ENCODE measurements at regions not wholly inside any gene's neighbourhood (a gene's known extent, or its start where the extent isn't known, plus 50 kb on each side); places are given as distances from the start of the nearest gene placed in this dataset.

- Mint-ChIP-seq H3K4me1 (no peaks in the 10 kb centered on the region), H3K27ac (no peak overlapping the region), H3K4me3 (no peak overlapping the region), H3K9me3 (peaks cover 0 to 14% (median 6%) of the 10 kb centered on the region in 7 donors), H3K27me3 (ENCODE audit: low read depth in 3 of 3) (peaks cover 0 to 3% (median 0%) of the 10 kb centered on the region in 3 donors), H3K36me3 (no peaks in the 10 kb centered on the region)
- Histone ChIP-seq H3K9me3 (replicated peaks in 1 of 2; ENCODE audit: control insufficient read depth in 1 of 2, insufficient read depth in 1 of 2, low read length in 2 of 2) (peaks cover 0 to 3% of the 10 kb centered on the region in 2 donors), H4K20me1 (ENCODE audit: insufficient read depth, low read length) (no peaks in the 10 kb centered on the region), H3K4me2 (replicated peaks; ENCODE audit: extremely low read depth, low read length, poor library complexity, severe bottlenecking) (no peak overlapping the region), H3K79me2 (ENCODE audit: insufficient read depth, low read length) (no peaks in the 10 kb centered on the region), H3K27ac (ENCODE audit: low read depth in 1 of 2, low read length in 2 of 2) (no peak overlapping the region), H3K4me3 (replicated peaks in 1 of 3; ENCODE audit: low read depth in 2 of 3, low read length in 3 of 3) (no peak overlapping the region), H3K4me1 (ENCODE audit: control insufficient read depth in 1 of 2, insufficient read depth in 2 of 2, low read length in 2 of 2) (no peaks in the 10 kb centered on the region), H3K36me3 (replicated peaks in 1 of 2; ENCODE audit: control insufficient read depth in 1 of 2, insufficient read depth in 2 of 2, low read length in 2 of 2) (no peaks in the 10 kb centered on the region), H3K9ac (ENCODE audit: insufficient read depth, low read length, poor library complexity, severe bottlenecking) (no peak overlapping the region), H3K27me3 (ENCODE audit: control insufficient read depth in 2 of 2, insufficient read depth in 2 of 2, low read length in 2 of 2) (no peaks in the 10 kb centered on the region), H2AFZ (ENCODE audit: insufficient read depth, low read depth, low read length, poor library complexity, severe bottlenecking) (no peak overlapping the region)
- TF ChIP-seq CTCF (IDR thresholded peaks at IDR 0.05) = no peak
- DNase-seq = no peak
- 96% methylated on average over 4 of the region's 5 CpGs for WGBS (ENCODE audit: insufficient coverage)
- intact Hi-C loops (cut with micrococcal nuclease) = no loop called here
Observed at GRCh38 chr4:24059839-24060238, 170.0 kb upstream of the PPARGC1A start.

GRCh38 chr4:24057915-24058559 lies 168.2 kb upstream of the PPARGC1A start:
- no peak for TF ChIP-seq CTCF (IDR thresholded peaks at IDR 0.05)
- H3K27me3 Mint-ChIP-seq (ENCODE audit: low read depth in 3 of 3) = peaks cover 0 to 3% (median 0%) of the 10 kb centered on the region in 3 donors
- Histone ChIP-seq H3K27me3 (ENCODE audit: control insufficient read depth in 2 of 2, insufficient read depth in 2 of 2, low read length in 2 of 2) (no peaks in the 10 kb centered on the region), H3K27ac (ENCODE audit: low read depth in 1 of 2, low read length in 2 of 2) (no peak overlapping the region), H3K4me2 (replicated peaks; ENCODE audit: extremely low read depth, low read length, poor library complexity, severe bottlenecking) (no peak overlapping the region), H3K4me3 (replicated peaks in 1 of 3; ENCODE audit: low read depth in 2 of 3, low read length in 3 of 3) (no peak overlapping the region), H3K79me2 (ENCODE audit: insufficient read depth, low read length) (no peaks in the 10 kb centered on the region), H3K4me1 (ENCODE audit: control insufficient read depth in 1 of 2, insufficient read depth in 2 of 2, low read length in 2 of 2) (no peaks in the 10 kb centered on the region), H3K9me3 (replicated peaks in 1 of 2; ENCODE audit: control insufficient read depth in 1 of 2, insufficient read depth in 1 of 2, low read length in 2 of 2) (no peaks in the 10 kb centered on the region), H2AFZ (ENCODE audit: insufficient read depth, low read depth, low read length, poor library complexity, severe bottlenecking) (no peak overlapping the region), H3K36me3 (replicated peaks in 1 of 2; ENCODE audit: control insufficient read depth in 1 of 2, insufficient read depth in 2 of 2, low read length in 2 of 2) (no peaks in the 10 kb centered on the region), H3K9ac (ENCODE audit: insufficient read depth, low read length, poor library complexity, severe bottlenecking) (no peak overlapping the region), H4K20me1 (ENCODE audit: insufficient read depth, low read length) (no peaks in the 10 kb centered on the region)
- H3K36me3 Mint-ChIP-seq = no peaks in the 10 kb centered on the region
- 93% methylated on average over 4 of the region's 10 CpGs for WGBS (ENCODE audit: insufficient coverage)
- peaks cover 0 to 7% (median 3%) of the 10 kb centered on the region in 7 donors for H3K9me3 Mint-ChIP-seq
- H3K27ac Mint-ChIP-seq = no peak overlapping the region
- intact Hi-C loops (cut with micrococcal nuclease) = no loop called here
- H3K4me1 Mint-ChIP-seq = peaks cover 2% of the 10 kb centered on the region
- H3K4me3 Mint-ChIP-seq = no peak overlapping the region
- no peak for DNase-seq

Measured in CD14-positive monocyte (primary cell).